ENCODE measurements at regions not wholly inside any gene's neighbourhood (a gene's known extent, or its start where the extent isn't known, plus 50 kb on each side); places are given as distances from the start of the nearest gene placed in this dataset.

- TF ChIP-seq CTCF (conservative IDR thresholded peaks at IDR 0.05 in 1 of 2, IDR thresholded peaks at IDR 0.05 in 1 of 2; ENCODE audit: extremely low read depth in 1 of 2, insufficient read depth in 1 of 2, low read depth in 1 of 2, low read length in 2 of 2) (no peak), EZH2 (IDR thresholded peaks at IDR 0.05; ENCODE audit: borderline replicate concordance, low read length) (no peak)
Observed at GRCh38 chr7:159323359-159323758, 178.7 kb upstream of the VIPR2 start.

Measured in mammary epithelial cell (primary cell).